SJSA1 (cell line): ENCODE measurements at regions not wholly inside any gene's neighbourhood (a gene's known extent, or its start where the extent isn't known, plus 50 kb on each side); places are given as distances from the start of the nearest gene placed in this dataset.
"Not testable (repeated sequence)": the region's sequence is repeated elsewhere in the genome, so short reads cannot be mapped to it uniquely, and the experiment has no call there.

ENCODE experiments used
- DNase-seq, 2 experiments: peaks; one replicate each; pipeline ENCODE4 v3.0.0-alpha.2; 2015 to 2020; ENCODE audit warnings: low spot score in 2 of 2, low read depth in 1 of 2
- H3K27ac ChIP-seq: fragments of 250-450 bp; sonication (Bioruptor Pico); 2 replicates; pipeline ENCODE4 v1.5.1; 2020; ENCODE audit warnings: mild to moderate bottlenecking, moderate library complexity
- H3K27me3 ChIP-seq: fragments of 250-450 bp; sonication (Bioruptor Pico); replicated peaks from 2 replicates; pipeline ENCODE4 v1.5.1; 2020; ENCODE audit warnings: mild to moderate bottlenecking, moderate library complexity
- H3K36me3 ChIP-seq: fragments of 250-450 bp; sonication (Bioruptor Pico); 2 replicates; pipeline ENCODE4 v1.5.1; 2020; ENCODE audit warnings: mild to moderate bottlenecking
- H3K4me1 ChIP-seq: fragments of 250-450 bp; sonication (Bioruptor Pico); replicated peaks from 2 replicates; pipeline ENCODE4 v1.6.1; 2021; ENCODE audit warnings: mild to moderate bottlenecking
- H3K4me3 ChIP-seq: fragments of 250-450 bp; sonication (Bioruptor Pico); 2 replicates; pipeline ENCODE4 v1.5.1; 2020; ENCODE audit warnings: mild to moderate bottlenecking
- H3K9me3 ChIP-seq: fragments of 250-450 bp; sonication (Bioruptor Pico); replicated peaks from 2 replicates; pipeline ENCODE4 v1.5.1; 2020; ENCODE audit warnings: mild to moderate bottlenecking

GRCh38 chr14:94827711-94828447 is 58.0 kb upstream of the GSC start:
- Histone ChIP-seq H3K4me1 (0 out of 2 replicates have a peak, but pooled peaks cover 7% of the 10 kb centered on the region), H3K36me3 (no peaks in the 10 kb centered on the region), H3K4me3 (no peak overlapping the region), H3K27me3 (no peaks in the 10 kb centered on the region), H3K27ac (no peak overlapping the region), H3K9me3 (no peaks in the 10 kb centered on the region)
- DNase-seq = no peak

GRCh38 chr14:94826774-94827173 is 56.9 kb upstream of the GSC start:
- H3K27ac ChIP-seq = no peak overlapping the region
- no peaks in the 10 kb centered on the region for H3K27me3 ChIP-seq
- no peak overlapping the region for H3K4me3 ChIP-seq
- H3K4me1 ChIP-seq = 0 out of 2 replicates have a peak, but pooled peaks cover 7% of the 10 kb centered on the region
- DNase-seq = no peak
- H3K36me3 ChIP-seq = no peaks in the 10 kb centered on the region
- H3K9me3 ChIP-seq = no peaks in the 10 kb centered on the region

DNA sequence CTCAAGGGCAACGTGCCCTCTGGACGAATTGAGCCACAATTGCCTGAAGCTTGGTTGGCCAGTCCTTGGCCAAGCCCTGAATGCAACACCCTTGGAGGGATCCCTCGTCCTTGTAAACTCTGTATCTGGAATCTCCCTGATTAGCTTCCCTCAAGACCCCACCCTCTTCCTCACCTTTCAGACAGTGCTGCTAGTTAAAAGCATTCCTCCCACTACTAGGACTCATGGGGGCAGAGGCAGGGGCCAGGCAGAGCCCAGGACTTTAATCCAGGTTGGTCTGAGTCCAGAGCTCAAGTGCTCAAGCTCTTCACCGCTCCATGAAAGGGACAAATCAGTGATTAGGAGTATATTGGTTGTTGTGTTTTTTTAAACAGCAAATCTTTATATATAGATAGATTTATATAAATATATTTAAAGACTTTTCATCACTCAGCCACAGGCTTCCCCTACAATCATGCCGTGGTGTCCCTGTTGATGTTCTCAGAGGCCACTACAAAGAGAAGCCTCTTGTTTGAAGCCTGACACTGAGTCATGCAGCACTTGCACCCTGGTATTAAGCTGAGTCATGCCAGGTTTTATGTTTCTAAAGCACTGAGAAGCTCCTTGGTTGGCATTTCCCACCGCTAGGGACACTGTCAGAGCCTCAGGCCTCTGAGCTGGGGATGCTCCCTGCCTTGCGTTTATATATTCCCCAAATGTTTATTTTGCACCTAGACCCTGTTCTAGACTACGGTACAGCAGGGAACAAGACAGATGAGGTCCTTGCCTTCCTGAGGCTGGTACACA is 53.8 kb upstream of the GSC start:
- no peaks in the 10 kb centered on the region for H3K36me3 ChIP-seq
- H3K27me3 ChIP-seq = no peaks in the 10 kb centered on the region
- H3K4me1 ChIP-seq = 0 out of 2 replicates have a peak, but pooled peaks cover 7% of the 10 kb centered on the region
- peak; percentile 42 to 62 for DNase-seq
- no peak overlapping the region for H3K4me3 ChIP-seq
- no peaks in the 10 kb centered on the region for H3K9me3 ChIP-seq
- H3K27ac ChIP-seq = no peak overlapping the region

DNA sequence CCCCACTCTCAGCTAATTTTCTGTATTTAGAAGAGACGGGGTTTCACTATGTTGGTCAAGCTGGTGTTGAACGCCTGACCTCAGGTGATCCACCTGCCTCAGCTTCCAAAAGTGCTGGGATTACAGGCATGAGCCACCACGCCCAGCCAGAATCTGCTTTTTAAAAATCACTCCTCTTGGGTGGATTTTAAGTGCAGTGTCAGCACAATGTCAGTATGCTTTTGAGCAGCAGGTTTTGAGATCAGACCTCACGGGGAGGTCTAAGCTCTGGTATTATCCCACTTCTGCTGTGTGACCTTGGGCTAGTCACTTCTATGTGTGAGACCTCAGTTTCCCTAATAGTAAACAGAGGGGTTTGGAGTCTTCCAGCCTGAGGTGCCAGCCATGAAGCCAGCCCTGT is 51.8 kb upstream of the GSC start:
- no peak for DNase-seq
- H3K9me3 ChIP-seq = no peaks in the 10 kb centered on the region
- H3K27ac ChIP-seq = no peak overlapping the region
- no peaks in the 10 kb centered on the region for H3K27me3 ChIP-seq
- H3K36me3 ChIP-seq = no peaks in the 10 kb centered on the region
- H3K4me3 ChIP-seq = no peak overlapping the region
- H3K4me1 ChIP-seq = 0 out of 2 replicates have a peak, but pooled peaks cover 7% of the 10 kb centered on the region

DNA sequence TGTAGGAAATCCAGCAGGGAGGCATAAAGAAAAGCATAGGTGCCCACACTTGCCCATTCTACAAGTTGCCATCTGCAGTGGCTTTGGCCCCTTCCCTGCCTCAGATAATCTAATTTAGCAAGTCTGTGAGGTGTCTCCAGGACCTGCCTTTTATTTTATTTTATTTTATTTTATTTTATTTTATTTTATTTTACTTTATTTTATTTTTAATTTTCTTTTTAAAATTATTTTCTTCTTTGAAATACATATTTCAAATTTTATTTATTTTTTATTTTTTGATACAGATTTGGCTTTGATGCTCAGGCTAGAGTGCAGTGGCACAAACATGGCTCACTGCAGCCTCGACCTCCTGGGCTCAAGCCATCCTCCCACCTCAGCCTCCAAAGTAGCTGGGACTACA is 51.0 kb upstream of the GSC start:
- not testable (repeated sequence) for H3K9me3 ChIP-seq, H3K36me3 ChIP-seq, H3K27me3 ChIP-seq, DNase-seq, H3K4me1 ChIP-seq, H3K27ac ChIP-seq, H3K4me3 ChIP-seq
